ENCODE measurements at regions not wholly inside any gene's neighbourhood (a gene's known extent, or its start where the extent isn't known, plus 50 kb on each side); places are given as distances from the start of the nearest gene placed in this dataset.

DNA sequence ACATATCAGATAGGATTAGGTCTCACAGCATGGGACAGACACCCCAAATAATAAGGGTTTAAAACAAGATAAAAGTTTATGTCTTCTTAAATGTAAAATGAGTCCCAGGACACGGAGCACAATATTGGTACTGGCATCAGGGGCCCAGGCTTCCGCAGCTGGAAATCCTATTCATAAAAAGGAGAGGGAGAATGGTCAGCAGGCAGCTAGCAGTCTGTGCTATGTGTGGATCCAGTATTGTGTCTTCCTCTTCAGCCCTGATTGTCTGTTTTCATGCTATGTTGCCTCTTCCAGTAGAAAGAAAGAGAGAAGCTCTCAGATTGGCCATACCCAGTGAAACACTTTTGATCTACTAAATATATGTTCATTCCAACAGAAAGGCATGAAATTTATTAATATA is 319.3 kb upstream of the SLCO3A1 start:
- no peak for DNase-seq (ENCODE audit: low read depth)
- in situ Hi-C loops (cut with HindIII; ENCODE audit: low sequenced_read_pairs) = no loop called here
- TF ChIP-seq, protein P1, sequence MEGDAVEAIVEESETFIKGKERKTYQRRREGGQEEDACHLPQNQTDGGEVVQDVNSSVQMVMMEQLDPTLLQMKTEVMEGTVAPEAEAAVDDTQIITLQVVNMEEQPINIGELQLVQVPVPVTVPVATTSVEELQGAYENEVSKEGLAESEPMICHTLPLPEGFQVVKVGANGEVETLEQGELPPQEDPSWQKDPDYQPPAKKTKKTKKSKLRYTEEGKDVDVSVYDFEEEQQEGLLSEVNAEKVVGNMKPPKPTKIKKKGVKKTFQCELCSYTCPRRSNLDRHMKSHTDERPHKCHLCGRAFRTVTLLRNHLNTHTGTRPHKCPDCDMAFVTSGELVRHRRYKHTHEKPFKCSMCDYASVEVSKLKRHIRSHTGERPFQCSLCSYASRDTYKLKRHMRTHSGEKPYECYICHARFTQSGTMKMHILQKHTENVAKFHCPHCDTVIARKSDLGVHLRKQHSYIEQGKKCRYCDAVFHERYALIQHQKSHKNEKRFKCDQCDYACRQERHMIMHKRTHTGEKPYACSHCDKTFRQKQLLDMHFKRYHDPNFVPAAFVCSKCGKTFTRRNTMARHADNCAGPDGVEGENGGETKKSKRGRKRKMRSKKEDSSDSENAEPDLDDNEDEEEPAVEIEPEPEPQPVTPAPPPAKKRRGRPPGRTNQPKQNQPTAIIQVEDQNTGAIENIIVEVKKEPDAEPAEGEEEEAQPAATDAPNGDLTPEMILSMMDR (IDR thresholded peaks at IDR 0.05; ENCODE audit: low read depth, low read length, missing control alignments) = no peak
- no peak overlapping the region for H3K4me3 ChIP-seq (ENCODE audit: low read depth, low read length)

DNA sequence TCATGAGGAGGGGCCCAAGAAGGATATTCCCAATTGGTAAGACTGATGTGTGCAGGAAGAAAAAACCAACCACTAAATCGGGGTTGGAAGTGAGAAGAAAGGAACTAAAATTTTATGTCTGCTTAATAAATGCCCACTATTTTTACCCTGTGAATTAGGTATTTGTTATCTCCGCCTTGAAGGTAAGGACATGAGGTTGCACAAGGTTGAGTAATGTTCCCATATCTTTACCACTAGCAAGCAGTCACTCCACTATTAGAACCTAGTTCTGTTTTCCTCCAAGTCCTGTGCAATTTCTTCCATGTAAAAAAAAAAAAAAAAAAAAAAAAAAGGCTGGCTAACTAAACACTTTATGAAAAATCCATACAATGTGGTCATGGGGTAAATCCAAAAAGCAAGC is 318.5 kb upstream of the SLCO3A1 start:
- in situ Hi-C loops (cut with HindIII; ENCODE audit: low sequenced_read_pairs) = no loop called here
- no peak for DNase-seq (ENCODE audit: low read depth)
- no peak overlapping the region for H3K4me3 ChIP-seq (ENCODE audit: low read depth, low read length)
- TF ChIP-seq, protein P1 (IDR thresholded peaks at IDR 0.05; ENCODE audit: low read depth, low read length, missing control alignments) = no peak

DNA sequence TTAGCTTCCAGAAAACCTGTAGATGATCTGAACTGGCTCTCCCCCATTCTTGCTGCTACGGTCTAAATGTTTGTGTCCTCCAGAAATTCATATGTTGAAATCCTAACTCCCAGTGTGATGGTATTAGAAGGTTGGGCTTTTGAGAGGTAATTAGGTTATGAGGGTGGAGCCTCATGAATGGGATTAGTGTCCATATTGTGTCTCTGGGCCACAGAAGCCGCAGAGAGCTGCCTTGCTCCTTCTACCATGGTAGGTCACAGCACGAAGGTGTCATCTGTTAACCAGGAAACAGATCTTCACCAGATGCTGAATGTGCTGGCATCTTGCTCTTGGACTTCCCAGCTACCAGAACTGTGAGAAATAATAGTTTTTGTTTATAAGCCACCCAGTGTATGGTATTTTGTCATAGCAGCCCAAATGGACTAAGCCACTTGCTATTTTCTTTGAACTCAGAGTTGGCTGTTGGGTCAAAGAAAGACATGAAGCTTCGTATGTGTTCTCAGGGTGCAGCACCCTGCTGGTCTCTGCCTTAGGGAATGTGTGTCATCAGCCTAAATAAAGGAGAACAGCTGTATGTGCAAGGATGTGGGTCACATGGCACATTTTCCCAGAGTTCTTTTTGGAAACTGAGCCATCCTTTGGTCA is 317.5 kb upstream of the SLCO3A1 start:
- no peak for DNase-seq (ENCODE audit: low read depth)
- TF ChIP-seq, protein P1 (IDR thresholded peaks at IDR 0.05; ENCODE audit: low read depth, low read length, missing control alignments) = no peak
- in situ Hi-C loops (cut with HindIII; ENCODE audit: low sequenced_read_pairs) = no loop called here
- H3K4me3 ChIP-seq (ENCODE audit: low read depth, low read length) = no peak overlapping the region

GRCh38 chr15:91537856-91538255 is 315.7 kb upstream of the SLCO3A1 start:
- in situ Hi-C loops (cut with HindIII; ENCODE audit: low sequenced_read_pairs) = no loop called here
- TF ChIP-seq, protein P1 (IDR thresholded peaks at IDR 0.05; ENCODE audit: low read depth, low read length, missing control alignments) = no peak
- no peak overlapping the region for H3K4me3 ChIP-seq (ENCODE audit: low read depth, low read length)
- DNase-seq (ENCODE audit: low read depth) = no peak

DNA sequence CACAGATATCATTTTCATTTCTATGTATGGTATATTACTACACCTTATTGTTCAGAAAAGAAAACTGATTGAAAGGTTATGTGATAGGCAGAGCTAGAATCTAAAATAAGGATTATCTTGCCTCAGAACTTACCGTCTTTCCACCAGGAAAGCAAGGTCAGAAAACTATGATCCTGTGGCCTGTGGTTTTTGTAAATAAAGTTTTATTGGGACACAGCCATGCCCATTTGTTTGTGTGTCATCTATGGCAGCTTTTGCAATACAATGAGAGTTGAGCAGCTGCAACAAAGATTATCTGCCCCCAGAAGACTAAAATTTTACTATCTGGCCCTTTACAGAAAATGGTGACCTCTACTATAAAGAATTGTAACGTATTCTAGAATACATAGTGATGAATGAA is 314.7 kb upstream of the SLCO3A1 start:
- H3K4me3 ChIP-seq (ENCODE audit: low read depth, low read length) = no peak overlapping the region
- in situ Hi-C loops (cut with HindIII; ENCODE audit: low sequenced_read_pairs) = no loop called here
- TF ChIP-seq, protein P1 (IDR thresholded peaks at IDR 0.05; ENCODE audit: low read depth, low read length, missing control alignments) = no peak
- DNase-seq (ENCODE audit: low read depth) = no peak

DNA sequence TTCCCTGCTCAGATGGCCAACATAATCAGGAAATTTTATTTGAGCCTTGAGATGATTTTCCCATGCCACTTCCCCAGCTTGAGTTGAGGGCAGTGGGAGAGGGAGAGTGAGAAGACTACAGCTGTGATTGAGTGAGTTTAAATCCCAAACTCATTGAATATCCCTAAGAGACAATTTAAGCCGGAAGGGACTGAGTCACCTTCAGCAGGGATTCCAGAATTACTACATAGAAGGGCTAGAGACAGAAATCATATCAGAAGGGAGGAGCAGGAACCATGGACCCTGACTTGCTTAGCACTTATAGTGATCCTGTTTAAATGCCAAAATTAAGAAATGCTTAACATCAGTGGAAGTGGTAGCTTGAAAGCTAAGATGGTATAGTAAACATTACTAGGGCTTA is 312.2 kb upstream of the SLCO3A1 start:
- TF ChIP-seq, protein P1 (IDR thresholded peaks at IDR 0.05; ENCODE audit: low read depth, low read length, missing control alignments) = no peak
- no peak overlapping the region for H3K4me3 ChIP-seq (ENCODE audit: low read depth, low read length)
- in situ Hi-C loops (cut with HindIII; ENCODE audit: low sequenced_read_pairs) = no loop called here
- DNase-seq (ENCODE audit: low read depth) = no peak
